HCT116 (cell line): ENCODE measurements at regions not wholly inside any gene's neighbourhood (a gene's known extent, or its start where the extent isn't known, plus 50 kb on each side); places are given as distances from the start of the nearest gene placed in this dataset.

Experiments used
- ATAC-seq: fragments of 200-7000 bp; cut with Tn5 transposase; 2 replicates; pipeline ENCODE4 v1.9.1; 2020; ENCODE audit warnings: mild to moderate bottlenecking, moderate library complexity
- BruUV-seq: library from RNA; stranded (reverse); fragments of 400-500 nt; replicated peaks from 2 replicates; lab custom pipeline; 2021; lab: Mats Ljungman, UMichigan
- CTCF ChIA-PET: fragments of 300-600 bp; sonication (Branson Sonifier 250); formaldehyde crosslinking; loops from one replicate; lab custom pipeline; 2021; ENCODE audit warnings: antibody characterized with exemption; lab: Charles Lee
- POLR2A ChIA-PET: fragments of 300-600, 350-600 bp; sonication (Branson Sonifier 250); formaldehyde crosslinking; loops from one replicate; lab custom pipeline; 2021; ENCODE audit warnings: antibody characterized with exemption; lab: Charles Lee
- RAD21 ChIA-PET, 2 experiments: fragments of 300-600 bp; sonication (Branson Sonifier 250); formaldehyde crosslinking; loops; one replicate each; lab custom pipeline; 2023; ENCODE audit warnings: low total read pairs in 2 of 2; ENCODE audit not compliant: uncharacterized antibody in 2 of 2, unreplicated experiment in 2 of 2, low non-redundant PET in 1 of 2; lab: Charles Lee
- DNase-seq: peaks from one replicate; pipeline ENCODE4 v3.0.0-alpha.2; 2010; ENCODE audit warnings: low read depth, low spot score
- H2AFZ ChIP-seq: fragments of 200-600 bp; shearing (Covaris generic), sonication (generic); 2 replicates; pipeline ENCODE4 v1.6.1; 2017; ENCODE audit warnings: low read depth, mixed run types, mixed read lengths, antibody characterized with exemption, low read length; ENCODE audit not compliant: poor library complexity, severe bottlenecking
- H3K27ac ChIP-seq: 2 replicates; pipeline ENCODE4 v1.5.1; 2012; ENCODE audit warnings: low read depth, low read length
- H3K27me3 ChIP-seq: fragments of 200-600 bp; sonication (generic); 2 replicates; pipeline ENCODE4 v1.6.1; 2016; ENCODE audit warnings: mixed run types, low read length, mixed read lengths; ENCODE audit not compliant: insufficient read depth
- H3K36me3 ChIP-seq, 2 experiments: fragments of 200-500 bp in 1 of 2; fragments of 200-600 bp in 1 of 2; sonication (Bioruptor generic) in 1 of 2; sonication (generic) in 1 of 2; 2 replicates each; pipeline versions ENCODE4 v1.5.1 to v1.6.1; 2014 to 2016; ENCODE audit warnings: low read length in 2 of 2, inconsistent platforms in 1 of 2, mixed read lengths in 1 of 2, mixed run types in 1 of 2; ENCODE audit not compliant: insufficient read depth in 2 of 2, control insufficient read depth in 1 of 2
- H3K4me1 ChIP-seq, 2 experiments: fragments of 200-600 bp in 1 of 2; sonication (generic) in 1 of 2; 2 replicates each; pipeline versions ENCODE4 v1.5.1 to v1.6.1; 2012 to 2017; ENCODE audit warnings: low read length in 2 of 2, inconsistent platforms in 1 of 2, mild to moderate bottlenecking in 1 of 2, mixed read lengths in 1 of 2, mixed run types in 1 of 2, moderate library complexity in 1 of 2; ENCODE audit not compliant: insufficient read depth in 2 of 2, control insufficient read depth in 1 of 2
- H3K4me2 ChIP-seq: fragments of 200-600 bp; sonication (generic); 2 replicates; pipeline ENCODE4 v1.6.1; 2017; ENCODE audit warnings: mixed run types, low read length, mixed read lengths
- H3K4me3 ChIP-seq, 2 experiments: fragments of 200-600 bp in 1 of 2; sonication (generic) in 1 of 2; replicated peaks in 1 of 2; 2 replicates each; pipeline ENCODE4 v1.5.1; 2011 to 2016; ENCODE audit warnings: low read length in 2 of 2, control low read depth in 1 of 2, low read depth in 1 of 2, mild to moderate bottlenecking in 1 of 2, mixed read lengths in 1 of 2, mixed run types in 1 of 2
- H3K79me2 ChIP-seq: fragments of 200-600 bp; sonication (generic); 2 replicates; pipeline ENCODE4 v1.6.1; 2017; ENCODE audit warnings: mild to moderate bottlenecking, mixed run types, low read length, moderate library complexity, mixed read lengths; ENCODE audit not compliant: insufficient read depth
- H3K9ac ChIP-seq: fragments of 200-600 bp; sonication (generic); 2 replicates; pipeline ENCODE4 v1.6.1; 2016; ENCODE audit warnings: low read length, mixed read lengths
- H3K9me2 ChIP-seq: fragments of 200-600 bp; sonication (generic), shearing (Covaris generic); 2 replicates; pipeline ENCODE4 v1.6.1; 2017; ENCODE audit warnings: mixed run types, mild to moderate bottlenecking, moderate library complexity; ENCODE audit not compliant: insufficient read depth
- H3K9me3 ChIP-seq, 2 experiments: fragments of 200-500 bp in 1 of 2; fragments of 200-600 bp in 1 of 2; sonication (Bioruptor generic) in 1 of 2; sonication (generic) in 1 of 2; 2 replicates each; pipeline ENCODE4 v1.6.1; 2014 to 2017; ENCODE audit warnings: low read length in 2 of 2, mixed read lengths in 2 of 2, inconsistent platforms in 1 of 2, low read depth in 1 of 2, mild to moderate bottlenecking in 1 of 2, mixed run types in 1 of 2, moderate library complexity in 1 of 2; ENCODE audit not compliant: control insufficient read depth in 1 of 2, insufficient read depth in 1 of 2
- H4K20me1 ChIP-seq: fragments of 200-600 bp; sonication (generic), shearing (Covaris generic); 2 replicates; pipeline ENCODE4 v1.6.1; 2017; ENCODE audit warnings: mixed run types, mild to moderate bottlenecking, moderate library complexity; ENCODE audit not compliant: insufficient read depth
- ELF1 ChIP-seq: IDR thresholded peaks from 2 replicates; pipeline ENCODE4 v1.6.1; 2012; ENCODE audit warnings: low read depth, borderline replicate concordance
- EZH2phosphoT487 ChIP-seq: fragments of 200-600 bp; IDR thresholded peaks from 2 replicates; pipeline ENCODE4 v1.6.1; 2018; ENCODE audit warnings: antibody characterized with exemption, borderline replicate concordance
- SIN3A ChIP-seq: IDR thresholded peaks from 2 replicates; pipeline ENCODE4 v1.6.1; 2012; ENCODE audit warnings: low read depth
- SP1 ChIP-seq: IDR thresholded peaks from 2 replicates; pipeline ENCODE4 v1.6.1; 2012; ENCODE audit warnings: low read depth
- TCF7L2 ChIP-seq: IDR thresholded peaks from 2 replicates; pipeline ENCODE4 v1.7.0; 2011; ENCODE audit warnings: borderline replicate concordance, inconsistent platforms; ENCODE audit not compliant: insufficient read depth, insufficient read length; ENCODE audit errors: extremely low read depth
- YY1 ChIP-seq: IDR thresholded peaks from 2 replicates; pipeline ENCODE4 v1.6.1; 2011; ENCODE audit warnings: low read length, low read depth, moderate library complexity, mild to moderate bottlenecking; ENCODE audit not compliant: insufficient replicate concordance; ENCODE audit errors: extremely low read depth
- ZBTB33 ChIP-seq: IDR thresholded peaks from 2 replicates; pipeline ENCODE4 v1.6.1; 2011; ENCODE audit warnings: mild to moderate bottlenecking, low read length, moderate library complexity; ENCODE audit not compliant: insufficient replicate concordance; ENCODE audit errors: extremely low read depth
- intact Hi-C: fragments of 100-400 bp; cut with micrococcal nuclease; formaldehyde crosslinking; loops from 2 replicates; pipeline ENCODE4 v1.10.0; 2022
- TF ChIP-seq, protein P1 (sequence below): IDR thresholded peaks from 2 replicates; pipeline ENCODE4 v1.6.1; 2012; ENCODE audit warnings: low read depth

GRCh38 chr9:24132244-24132643 is 306.2 kb upstream of the ELAVL2 start:
- intact Hi-C loops = no loop called here
- Histone ChIP-seq H3K27me3 (no peaks in the 10 kb centered on the region), H3K4me1 (no peaks in the 10 kb centered on the region), H3K79me2 (no peaks in the 10 kb centered on the region), H3K9me3 (peaks cover 0 to 13% of the 10 kb centered on the region in 2 experiments; a peak in 2 of 4 replicates), H3K4me2 (no peak overlapping the region), H2AFZ (no peak overlapping the region), H3K36me3 (no peaks in the 10 kb centered on the region), H3K9me2 (no peaks in the 10 kb centered on the region), H4K20me1 (no peaks in the 10 kb centered on the region), H3K9ac (no peak overlapping the region), H3K4me3 (no peak overlapping the region), H3K27ac (no peak overlapping the region)
- BruUV-seq = no TSS peak
- ChIA-PET CTCF (no interaction called here), RAD21 (no interaction called here), POLR2A (no interaction called here)
- DNase-seq = no peak
- TF ChIP-seq EZH2phosphoT487 = no peak
- no peak for TF ChIP-seq SP1
- no peak for TF ChIP-seq SIN3A
- no peak for TF ChIP-seq ZBTB33
- TF ChIP-seq ELF1 = no peak
- TF ChIP-seq, protein P1, sequence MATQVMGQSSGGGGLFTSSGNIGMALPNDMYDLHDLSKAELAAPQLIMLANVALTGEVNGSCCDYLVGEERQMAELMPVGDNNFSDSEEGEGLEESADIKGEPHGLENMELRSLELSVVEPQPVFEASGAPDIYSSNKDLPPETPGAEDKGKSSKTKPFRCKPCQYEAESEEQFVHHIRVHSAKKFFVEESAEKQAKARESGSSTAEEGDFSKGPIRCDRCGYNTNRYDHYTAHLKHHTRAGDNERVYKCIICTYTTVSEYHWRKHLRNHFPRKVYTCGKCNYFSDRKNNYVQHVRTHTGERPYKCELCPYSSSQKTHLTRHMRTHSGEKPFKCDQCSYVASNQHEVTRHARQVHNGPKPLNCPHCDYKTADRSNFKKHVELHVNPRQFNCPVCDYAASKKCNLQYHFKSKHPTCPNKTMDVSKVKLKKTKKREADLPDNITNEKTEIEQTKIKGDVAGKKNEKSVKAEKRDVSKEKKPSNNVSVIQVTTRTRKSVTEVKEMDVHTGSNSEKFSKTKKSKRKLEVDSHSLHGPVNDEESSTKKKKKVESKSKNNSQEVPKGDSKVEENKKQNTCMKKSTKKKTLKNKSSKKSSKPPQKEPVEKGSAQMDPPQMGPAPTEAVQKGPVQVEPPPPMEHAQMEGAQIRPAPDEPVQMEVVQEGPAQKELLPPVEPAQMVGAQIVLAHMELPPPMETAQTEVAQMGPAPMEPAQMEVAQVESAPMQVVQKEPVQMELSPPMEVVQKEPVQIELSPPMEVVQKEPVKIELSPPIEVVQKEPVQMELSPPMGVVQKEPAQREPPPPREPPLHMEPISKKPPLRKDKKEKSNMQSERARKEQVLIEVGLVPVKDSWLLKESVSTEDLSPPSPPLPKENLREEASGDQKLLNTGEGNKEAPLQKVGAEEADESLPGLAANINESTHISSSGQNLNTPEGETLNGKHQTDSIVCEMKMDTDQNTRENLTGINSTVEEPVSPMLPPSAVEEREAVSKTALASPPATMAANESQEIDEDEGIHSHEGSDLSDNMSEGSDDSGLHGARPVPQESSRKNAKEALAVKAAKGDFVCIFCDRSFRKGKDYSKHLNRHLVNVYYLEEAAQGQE = no peak
- TF ChIP-seq TCF7L2 = no peak
- no peak for TF ChIP-seq YY1
- ATAC-seq = no peak
